Fibroblast of skin of scalp (primary cell): ENCODE measurements at regions not wholly inside any gene's neighbourhood (a gene's known extent, or its start where the extent isn't known, plus 50 kb on each side); places are given as distances from the start of the nearest gene placed in this dataset.

Experiments used
- DNase-seq: peaks from one replicate; pipeline ENCODE4 v3.0.0-alpha.2; 2013

DNA sequence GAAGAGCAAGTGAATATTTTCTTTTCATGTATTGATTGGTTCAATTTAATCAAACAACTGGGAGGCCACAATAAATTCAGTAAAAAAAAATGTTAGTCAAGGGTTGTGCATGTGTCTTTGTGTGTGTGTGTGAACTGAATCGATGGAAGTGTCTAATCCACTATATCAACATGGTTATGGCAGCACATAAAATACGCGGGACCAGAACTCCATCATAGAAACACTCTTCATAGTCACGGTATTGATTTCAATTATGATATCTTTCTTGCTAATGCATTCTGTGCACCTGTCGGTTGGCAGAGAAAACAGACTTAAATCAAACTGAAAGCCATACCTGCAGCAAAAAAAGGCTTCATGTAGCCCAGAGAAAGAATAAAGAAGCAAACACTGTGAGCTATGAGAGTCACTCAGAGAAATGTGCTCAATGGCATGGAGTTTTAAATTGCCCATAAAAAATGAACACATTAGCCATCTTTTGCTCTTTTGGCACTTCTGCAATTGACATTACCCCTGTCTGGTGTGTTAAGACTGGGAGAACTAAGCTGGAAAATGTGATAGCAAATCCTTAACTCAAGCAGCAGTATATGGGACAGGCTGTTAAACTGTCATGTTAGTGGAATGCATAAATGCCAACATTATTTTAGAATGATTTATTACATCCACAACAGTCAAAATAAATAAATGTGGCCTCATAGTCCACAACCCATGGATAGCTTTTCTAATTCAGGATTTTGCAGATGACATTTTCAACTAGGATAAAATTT lies 642.4 kb upstream of the C9orf72 start:
- DNase-seq = peak; percentile 10

DNA sequence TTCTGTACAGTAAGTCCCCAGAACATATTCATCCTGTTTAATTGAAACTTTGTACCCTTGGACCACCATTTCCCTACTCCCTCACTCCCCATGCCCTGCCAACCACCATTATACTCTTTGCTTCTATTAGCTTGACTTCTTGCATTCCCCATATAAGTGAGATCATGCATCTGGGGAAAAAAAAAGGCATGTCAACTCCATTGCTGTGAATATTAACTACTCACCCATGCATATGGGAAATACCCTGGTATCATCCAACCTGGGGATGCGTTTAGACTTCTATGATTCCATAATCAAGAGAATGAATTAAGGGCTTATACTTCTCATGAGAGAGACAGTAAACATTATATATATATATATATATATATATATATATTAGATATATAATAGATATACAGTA lies 659.4 kb upstream of the C9orf72 start:
- no peak for DNase-seq

DNA sequence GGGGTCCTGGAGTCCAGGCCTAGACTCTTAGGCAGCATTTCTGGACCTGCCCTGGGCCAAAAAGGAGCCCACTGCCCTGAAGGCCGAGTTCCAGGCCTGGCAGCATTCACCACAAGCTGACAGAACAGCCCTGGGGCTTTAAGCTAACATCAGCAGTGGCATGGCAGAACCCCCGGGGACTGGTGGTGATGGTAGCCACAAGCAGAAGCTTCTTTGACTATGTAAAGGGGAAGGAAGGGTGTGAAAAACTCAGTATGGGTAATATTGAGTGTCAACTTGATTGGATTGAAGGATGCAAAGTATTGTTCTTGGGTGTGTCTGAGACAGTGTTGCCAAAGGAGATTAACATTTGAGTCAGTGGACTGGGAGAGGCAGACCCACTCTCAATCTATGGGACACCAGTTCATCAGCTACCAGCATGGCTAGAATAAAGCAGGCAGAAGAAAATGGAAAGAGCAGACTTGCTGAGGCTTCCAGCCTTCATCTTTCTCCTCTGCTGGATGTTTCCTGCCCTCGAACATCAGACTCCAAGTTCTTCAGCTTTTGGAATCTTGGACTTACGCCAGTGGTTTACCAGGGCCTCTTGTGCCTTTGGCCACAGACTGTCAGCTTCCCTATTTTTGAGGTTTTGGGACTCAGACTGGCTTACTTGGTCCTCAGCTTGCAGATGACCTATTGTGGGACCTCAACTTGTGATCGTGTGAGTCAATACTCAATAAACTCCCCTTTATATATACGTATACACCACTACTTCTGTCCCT lies 661.0 kb upstream of the C9orf72 start:
- peak; percentile 70 for DNase-seq

GRCh38 chr9:28234894-28235277 lies 661.6 kb upstream of the C9orf72 start:
- peak; percentile 90 for DNase-seq

- DNase-seq = no peak
Observed at GRCh38 chr9:28249424-28249823, 676.1 kb upstream of the C9orf72 start.

DNA sequence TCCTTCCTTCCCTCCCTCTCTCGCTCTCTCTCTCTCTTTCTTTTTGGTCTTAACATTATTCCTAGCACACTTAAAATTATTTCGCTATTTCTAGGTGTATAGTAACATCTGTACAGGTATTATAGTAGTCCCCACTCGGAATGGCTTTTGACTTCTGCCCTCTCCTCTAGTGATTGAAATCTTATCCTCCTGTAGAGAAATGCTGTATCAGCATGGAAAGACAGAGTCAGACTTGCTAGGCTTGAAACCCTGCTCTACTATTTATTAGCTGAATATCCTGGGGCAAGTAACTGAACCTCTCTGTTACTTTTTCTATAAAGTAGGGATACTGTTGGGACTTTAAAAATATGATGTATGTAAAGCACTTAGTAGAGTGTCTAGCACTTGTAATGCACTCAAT lies 681.9 kb upstream of the C9orf72 start:
- DNase-seq = no peak

DNA sequence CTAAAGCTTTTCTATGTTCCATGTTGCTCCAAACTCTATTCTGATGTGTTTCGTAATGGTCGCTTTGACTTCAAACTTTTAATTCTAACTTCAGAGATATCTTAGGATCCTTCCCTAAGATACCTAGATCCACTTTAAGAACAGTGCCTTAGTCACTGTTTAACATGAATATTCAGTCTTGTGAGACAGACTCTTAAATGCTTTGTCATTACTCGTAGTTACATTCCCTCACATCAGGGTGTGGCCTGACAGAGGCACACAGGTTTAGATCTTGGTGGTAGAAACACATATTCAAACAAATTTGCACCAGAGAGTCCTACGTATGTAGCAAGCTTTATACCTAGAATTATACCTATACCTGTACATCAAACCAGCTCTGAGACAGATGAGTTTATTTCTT lies 687.0 kb upstream of the C9orf72 start:
- DNase-seq = no peak

- peak; percentile 83 for DNase-seq
Observed at GRCh38 chr9:28264368-28264767, 691.1 kb upstream of the C9orf72 start.

- no peak for DNase-seq
Observed at GRCh38 chr9:28267351-28267750, 694.1 kb upstream of the C9orf72 start.

DNA sequence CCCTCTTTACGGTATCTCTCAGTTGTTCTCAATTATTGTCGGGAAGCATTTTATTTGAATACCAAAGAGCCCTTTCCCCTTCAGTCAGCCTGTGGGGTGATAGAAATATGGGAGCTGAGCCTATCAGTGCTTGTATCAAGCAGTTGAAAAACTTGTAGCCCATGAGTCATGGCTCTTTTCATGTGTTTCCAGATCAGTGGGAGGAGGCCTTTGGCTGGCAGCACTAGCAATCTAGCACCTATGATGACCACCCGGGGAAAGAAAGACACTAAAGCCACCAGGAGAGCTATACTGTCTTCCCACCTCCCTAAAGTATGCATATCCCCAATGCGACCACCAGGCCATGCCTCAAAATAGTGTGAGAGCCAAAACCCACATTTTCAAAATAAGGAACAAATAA lies 696.9 kb upstream of the C9orf72 start:
- DNase-seq = no peak

DNA sequence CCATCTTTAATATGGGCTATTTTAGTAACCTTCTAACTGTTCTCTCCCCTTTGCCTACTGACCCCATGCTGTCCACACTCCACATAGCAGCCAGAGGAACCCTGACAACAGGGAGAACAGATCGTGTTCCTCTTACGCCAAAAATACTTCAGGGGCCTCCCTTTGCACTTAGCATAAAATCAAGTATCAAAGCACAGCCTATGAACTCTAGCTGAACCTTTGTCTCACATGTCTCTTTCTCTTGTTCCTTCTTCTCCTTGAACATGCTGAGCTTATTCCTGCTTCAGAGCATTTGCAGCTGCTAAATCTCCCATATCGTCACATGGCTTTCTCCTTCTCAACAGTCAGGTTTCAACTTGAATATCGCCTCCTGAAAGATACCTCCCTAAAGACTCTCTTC lies 698.8 kb upstream of the C9orf72 start:
- DNase-seq = no peak

DNA sequence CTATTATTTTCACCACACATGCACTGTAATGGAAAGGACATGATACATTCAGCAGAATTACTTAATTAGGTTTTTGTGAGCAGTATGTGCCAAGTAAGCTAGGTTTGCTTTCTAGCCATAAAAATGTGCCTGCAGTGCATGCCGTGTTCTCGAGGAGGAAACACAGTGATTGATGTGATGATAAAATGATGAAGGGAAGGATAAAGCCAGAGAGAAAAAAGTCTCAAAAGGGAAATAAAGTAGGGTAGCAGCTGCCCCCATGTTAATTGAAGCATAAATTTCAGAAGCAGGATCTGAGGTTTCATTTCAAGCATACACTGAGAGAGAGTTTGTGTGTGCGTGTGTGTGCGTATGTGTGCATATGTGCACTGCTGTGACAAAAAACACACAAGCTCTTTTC lies 714.2 kb upstream of the C9orf72 start:
- DNase-seq = no peak

- no peak for DNase-seq
Observed at GRCh38 chr9:28289746-28290145, 716.5 kb upstream of the C9orf72 start.

- DNase-seq = no peak
Observed at GRCh38 chr9:28293369-28294090, 720.2 kb upstream of the C9orf72 start.

DNA sequence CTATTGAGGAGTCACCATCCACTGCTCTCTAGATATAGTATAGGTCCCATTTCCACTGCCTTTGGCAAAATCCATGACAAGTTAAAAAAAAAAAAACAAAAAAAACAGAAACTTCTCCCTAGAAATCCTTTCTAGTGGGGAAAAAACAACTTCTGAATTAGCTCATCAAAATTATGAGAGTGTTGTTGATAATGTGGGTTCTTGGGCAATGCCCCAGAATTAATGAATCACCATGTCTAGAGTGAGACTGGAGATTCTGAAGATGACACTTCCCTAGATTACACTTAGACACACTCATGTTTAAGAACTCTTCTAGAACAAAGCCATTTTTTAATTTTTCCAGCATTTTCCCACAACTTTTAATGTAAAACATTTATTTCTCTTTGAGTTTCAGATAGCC lies 728.0 kb upstream of the C9orf72 start:
- peak; percentile 83 for DNase-seq

GRCh38 chr9:28317745-28318144 lies 744.5 kb upstream of the C9orf72 start:
- DNase-seq = no peak

DNA sequence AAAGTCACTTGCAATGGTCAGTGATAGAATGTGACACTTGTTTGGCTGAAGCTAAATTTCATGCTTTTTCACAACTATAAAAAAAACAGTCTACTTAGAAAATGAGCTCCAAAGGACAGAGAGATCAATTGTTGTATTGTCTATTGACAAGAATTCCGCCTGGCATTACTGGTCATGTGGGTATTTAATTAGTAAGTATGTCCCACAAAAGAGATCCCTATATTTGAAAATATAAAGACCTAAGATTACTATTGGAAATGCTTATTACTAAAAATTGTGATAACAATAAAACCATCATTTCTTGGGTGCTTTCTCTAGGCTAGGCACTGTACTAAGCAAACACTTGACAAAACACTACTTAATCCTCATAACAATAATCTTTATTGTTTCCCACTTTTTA lies 745.2 kb upstream of the C9orf72 start:
- DNase-seq = no peak

DNA sequence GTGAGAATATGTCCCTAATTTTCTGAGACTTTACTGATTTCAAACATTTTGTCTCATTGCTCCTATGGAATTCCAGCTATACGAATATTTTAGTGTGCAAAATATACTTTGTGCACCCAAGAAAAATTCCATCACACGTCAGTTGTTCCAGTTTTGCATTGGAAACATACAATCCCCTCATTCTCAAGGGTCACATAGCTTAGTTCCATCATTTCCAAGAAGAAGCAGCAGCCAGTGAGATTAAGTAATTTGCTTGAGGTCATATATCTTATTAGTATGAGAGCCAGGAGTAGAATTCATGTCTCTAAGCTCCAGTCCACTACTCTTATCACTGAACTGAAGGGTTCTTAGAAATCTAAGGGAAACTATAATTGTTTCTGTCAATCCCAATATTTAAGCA lies 746.7 kb upstream of the C9orf72 start:
- DNase-seq = no peak

DNA sequence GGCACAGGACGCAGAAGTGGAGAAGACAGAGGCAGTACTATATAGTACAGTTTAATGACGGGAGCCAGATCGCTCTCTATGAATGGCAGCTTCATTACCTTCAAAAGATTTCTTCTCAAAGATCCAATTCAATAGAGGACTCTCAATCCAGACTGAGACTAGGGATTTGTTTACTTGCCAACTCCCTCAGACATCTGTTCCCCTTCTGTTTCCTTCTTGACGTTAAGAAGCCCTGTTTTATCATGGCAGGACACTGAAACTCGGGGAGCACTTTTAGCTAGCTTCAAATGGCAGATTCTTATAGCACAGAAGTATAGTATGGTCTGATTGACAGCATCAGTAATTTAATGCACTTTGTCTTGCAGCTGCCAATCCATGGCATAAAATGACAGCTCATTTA lies 747.3 kb upstream of the C9orf72 start:
- no peak for DNase-seq

- no peak for DNase-seq
Observed at GRCh38 chr9:28329323-28329722, 756.0 kb upstream of the C9orf72 start.

GRCh38 chr9:28332648-28333047 lies 759.4 kb upstream of the C9orf72 start:
- no peak for DNase-seq

GRCh38 chr9:28341913-28342312 lies 768.6 kb upstream of the C9orf72 start:
- DNase-seq = no peak

DNA sequence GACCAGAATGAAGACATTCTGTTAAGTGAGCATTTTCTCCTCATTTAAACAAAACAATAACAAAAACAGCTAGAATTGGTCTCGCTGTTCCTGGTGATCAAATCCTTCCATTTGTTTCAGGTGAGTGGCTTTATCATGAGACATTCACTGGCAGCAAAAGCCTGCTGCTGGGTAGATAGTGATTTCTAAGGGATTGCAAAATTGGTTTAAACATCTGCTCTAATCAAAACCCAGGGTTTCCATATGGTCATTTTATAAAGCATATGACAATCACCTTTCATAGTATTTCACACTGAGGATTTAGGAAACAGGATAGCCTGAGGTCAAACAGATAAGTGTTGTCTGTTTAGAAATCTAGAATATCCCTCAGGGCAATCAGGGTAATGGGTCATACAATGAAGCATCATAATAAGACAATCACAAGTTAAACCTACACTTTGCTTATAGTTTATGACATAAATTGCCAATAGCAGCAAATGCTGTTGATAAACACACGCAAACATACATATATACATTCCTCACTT lies 769.6 kb upstream of the C9orf72 start:
- no peak for DNase-seq
